GM23248 (cell line): ENCODE measurements at regions not wholly inside any gene's neighbourhood (a gene's known extent, or its start where the extent isn't known, plus 50 kb on each side); places are given as distances from the start of the nearest gene placed in this dataset.

Source experiments
- EZH2 ChIP-seq: fragments of 200-600 bp; sonication (generic); IDR thresholded peaks from 2 replicates; pipeline ENCODE4 v1.6.1; 2018; ENCODE audit warnings: antibody characterized with exemption, mild to moderate bottlenecking; ENCODE audit not compliant: insufficient read depth, poor library complexity, severe bottlenecking
- EZH2phosphoT487 ChIP-seq: fragments of 200-600 bp; sonication (generic); IDR thresholded peaks from 2 replicates; pipeline ENCODE4 v1.6.1; 2018; ENCODE audit warnings: antibody characterized with exemption, moderate library complexity, mild to moderate bottlenecking, low read depth; ENCODE audit not compliant: insufficient read depth

GRCh38 chr7:41886262-41886900, 183.5 kb upstream of the INHBA start:
- TF ChIP-seq EZH2 (no peak), EZH2phosphoT487 (no peak)
